ENCODE measurements at regions not wholly inside any gene's neighbourhood (a gene's known extent, or its start where the extent isn't known, plus 50 kb on each side); places are given as distances from the start of the nearest gene placed in this dataset.

GRCh38 chr6:125637207-125637606 is 112.2 kb upstream of the HEY2 start:
- ATAC-seq = no peak
- Histone ChIP-seq H4K20me1 (replicated peaks; ENCODE audit: insufficient read depth) (no peaks in the 10 kb centered on the region), H3K27ac (ENCODE audit: low read depth) (no peak overlapping the region), H3K79me2 (replicated peaks; ENCODE audit: insufficient read depth) (no peaks in the 10 kb centered on the region), H2AFZ (no peak overlapping the region), H3K4me2 (no peak overlapping the region), H3K4me3 (no peak overlapping the region), H3K36me3 (ENCODE audit: insufficient read depth) (no peaks in the 10 kb centered on the region), H3F3A (replicated peaks; ENCODE audit: low read depth) (no peaks in the 10 kb centered on the region), H3K4me1 (ENCODE audit: insufficient read depth) (no peaks in the 10 kb centered on the region), H3K27me3 (ENCODE audit: insufficient read depth) (no peaks in the 10 kb centered on the region), H3K9me2 (ENCODE audit: insufficient read depth) (peaks cover 8% of the 10 kb centered on the region)
- Mint-ChIP-seq H3K36me3 (ENCODE audit: low read depth) (no peaks in the 10 kb centered on the region), H3K9me3 (no peaks in the 10 kb centered on the region; the same call in 2 of the 3 replicates), H3K27me3 (ENCODE audit: insufficient read depth, low read depth, poor library complexity) (no peaks in the 10 kb centered on the region), H3K4me1 (peaks cover 5% of the 10 kb centered on the region; the same call in 2 of the 3 replicates), H3K27ac (no peak overlapping the region), H3K4me3 (no peak overlapping the region)
- no peak for DNase-seq (ENCODE audit: low spot score)
- TF ChIP-seq ZNF331 (CRISPR knock-in tag; IDR thresholded peaks at IDR 0.05; ENCODE audit: low read depth) (no peak), ZNF462 (CRISPR knock-in tag; IDR thresholded peaks at IDR 0.05) (no peak), JUNB (IDR thresholded peaks at IDR 0.05; ENCODE audit: unreplicated experiment) (no peak)

- no peak overlapping the region for H3K4me3 ChIP-seq
- no peaks in the 10 kb centered on the region for H4K20me1 ChIP-seq (replicated peaks; ENCODE audit: insufficient read depth)
- Mint-ChIP-seq H3K4me3 (no peak overlapping the region), H3K27ac (no peak overlapping the region), H3K4me1 (peaks cover 5% of the 10 kb centered on the region; the same call in 2 of the 3 replicates), H3K27me3 (ENCODE audit: insufficient read depth, low read depth, poor library complexity) (no peaks in the 10 kb centered on the region), H3K9me3 (peaks cover 3% of the 10 kb centered on the region; the same call in 2 of the 3 replicates), H3K36me3 (ENCODE audit: low read depth) (peaks cover 5% of the 10 kb centered on the region; the same call in 2 of the 3 replicates)
- H3K4me1 ChIP-seq (ENCODE audit: insufficient read depth) = no peaks in the 10 kb centered on the region
- H3K79me2 ChIP-seq (replicated peaks; ENCODE audit: insufficient read depth) = no peaks in the 10 kb centered on the region
- TF ChIP-seq ZNF462 (CRISPR knock-in tag; IDR thresholded peaks at IDR 0.05) = no peak
- H3K9me2 ChIP-seq (ENCODE audit: insufficient read depth) = peaks cover 8% of the 10 kb centered on the region
- H3F3A ChIP-seq (replicated peaks; ENCODE audit: low read depth) = no peaks in the 10 kb centered on the region
- H3K27ac ChIP-seq (ENCODE audit: low read depth) = no peak overlapping the region
- H3K27me3 ChIP-seq (ENCODE audit: insufficient read depth) = no peaks in the 10 kb centered on the region
- ATAC-seq (no peak), DNase-seq (ENCODE audit: low spot score) (no peak)
- H2AFZ ChIP-seq = no peak overlapping the region
- no peaks in the 10 kb centered on the region for H3K36me3 ChIP-seq (ENCODE audit: insufficient read depth)
- no peak overlapping the region for H3K4me2 ChIP-seq
Measured at GRCh38 chr6:125639466-125640020, 109.9 kb upstream of the HEY2 start.

Measured in GM23338 (cell line).